Frontal cortex (tissue), 3 donors: ENCODE measurements at regions not wholly inside any gene's neighbourhood (a gene's known extent, or its start where the extent isn't known, plus 50 kb on each side); places are given as distances from the start of the nearest gene placed in this dataset.
"Not testable (repeated sequence)": the region's sequence is repeated elsewhere in the genome, so short reads cannot be mapped to it uniquely, and the experiment has no call there.

Source experiments
- DNase-seq, 2 donors: peaks; one replicate each; pipeline ENCODE4 v3.0.0; 2012; ENCODE audit warnings: low spot score in 2 of 2
- FAIRE-seq: peaks from 2 replicates; lab custom pipeline; 2012; peaks lifted over from hg19 to GRCh38; lab: Jason Lieb, UNC
- donor health status: control.
- donor health status: control.
- donor health status: control.

- no peak for DNase-seq
- FAIRE-seq: no peak
Observed at GRCh38 chr10:33103863-33104379, 145.9 kb upstream of the ITGB1 start.

- FAIRE-seq (no peak), DNase-seq (no peak)
Observed at GRCh38 chr10:33102071-33102470, 144.0 kb upstream of the ITGB1 start.

GRCh38 chr10:33101392-33101787 lies 143.4 kb upstream of the ITGB1 start:
- FAIRE-seq (no peak), DNase-seq (no peak)

GRCh38 chr10:33100781-33101391 lies 142.9 kb upstream of the ITGB1 start:
- FAIRE-seq: no peak
- DNase-seq: no peak

- DNase-seq: no peak
- no peak for FAIRE-seq
Observed at GRCh38 chr10:33099748-33100147, 141.7 kb upstream of the ITGB1 start.

- FAIRE-seq: no peak
- no peak for DNase-seq
Observed at GRCh38 chr10:33098951-33099663, 141.1 kb upstream of the ITGB1 start.

- DNase-seq: no peak
- FAIRE-seq: no peak
Observed at GRCh38 chr10:33095867-33096815, 138.1 kb upstream of the ITGB1 start.

- DNase-seq (no peak), FAIRE-seq (no peak)
Observed at GRCh38 chr10:33094263-33095051, 136.4 kb upstream of the ITGB1 start.

GRCh38 chr10:33093362-33093761 lies 135.3 kb upstream of the ITGB1 start:
- no peak for FAIRE-seq
- no peak for DNase-seq

- no peak for DNase-seq
- no peak for FAIRE-seq
Observed at GRCh38 chr10:33092596-33092995, 134.6 kb upstream of the ITGB1 start.

GRCh38 chr10:33091201-33091600 lies 133.2 kb upstream of the ITGB1 start:
- no peak for DNase-seq
- no peak for FAIRE-seq

GRCh38 chr10:33088990-33089389 lies 131.0 kb upstream of the ITGB1 start:
- DNase-seq (no peak), FAIRE-seq (no peak)

GRCh38 chr10:33087922-33088321 lies 129.9 kb upstream of the ITGB1 start:
- no peak for FAIRE-seq
- DNase-seq: no peak

GRCh38 chr10:33087152-33087551 lies 129.1 kb upstream of the ITGB1 start:
- no peak for FAIRE-seq
- no peak for DNase-seq

- no peak for FAIRE-seq
Observed at GRCh38 chr10:33086100-33086499, 128.1 kb upstream of the ITGB1 start.

GRCh38 chr10:33085313-33085833 lies 127.3 kb upstream of the ITGB1 start:
- no peak for FAIRE-seq
- no peak for DNase-seq

More at GRCh38 chr10:33086100-33086499, 128.1 kb upstream of the ITGB1 start:
- DNase-seq: no peak

GRCh38 chr10:33084453-33084852 lies 126.4 kb upstream of the ITGB1 start:
- no peak for DNase-seq
- FAIRE-seq: no peak

- DNase-seq (no peak), FAIRE-seq (no peak)
Observed at GRCh38 chr10:33082373-33082895, 124.4 kb upstream of the ITGB1 start.

- FAIRE-seq, DNase-seq: not testable (repeated sequence)
Observed at GRCh38 chr10:33080467-33080866, 122.4 kb upstream of the ITGB1 start.
